Upper lobe of right lung (tissue), 1 donor: ENCODE measurements at regions not wholly inside any gene's neighbourhood (a gene's known extent, or its start where the extent isn't known, plus 50 kb on each side); places are given as distances from the start of the nearest gene placed in this dataset.
A peak's percentile ranks its signal among the peaks of the same experiment; 100 is the strongest.

Experiments
- ATAC-seq: fragments of 200-7000 bp; cut with Tn5 transposase; one replicate; pipeline ENCODE4 v1.9.1; 2020; ENCODE audit warnings: mild to moderate bottlenecking, moderate library complexity
- DNase-seq: peaks from one replicate; pipeline ENCODE4 v3.0.0-alpha.2; 2020
- H3K27ac ChIP-seq: fragments of 200-600 bp; one replicate; pipeline ENCODE4 v1.8.0; 2022
- H3K27me3 ChIP-seq: fragments of 200-600 bp; one replicate; pipeline ENCODE4 v1.8.0; 2022; ENCODE audit warnings: mild to moderate bottlenecking
- H3K36me3 ChIP-seq: fragments of 200-600 bp; one replicate; pipeline ENCODE4 v1.8.0; 2022
- H3K4me1 ChIP-seq: fragments of 200-600 bp; one replicate; pipeline ENCODE4 v1.8.0; 2022
- H3K4me3 ChIP-seq: fragments of 200-600 bp; one replicate; pipeline ENCODE4 v1.8.0; 2022; ENCODE audit warnings: mild to moderate bottlenecking
- H3K9me3 ChIP-seq: fragments of 200-600 bp; one replicate; pipeline ENCODE4 v1.8.0; 2022
- CTCF ChIP-seq: fragments of 200-600 bp; IDR thresholded peaks from one replicate; pipeline ENCODE4 v1.8.0; 2022; ENCODE audit warnings: antibody characterized with exemption
- intact Hi-C: fragments of 100-400 bp; cut with DNase I; formaldehyde crosslinking; loops from one replicate; pipeline ENCODE4 v1.11.0; 2022
- donor health status: DM: no; HTN: yes; CAD: no; lungs with severe emphysema.

- Histone ChIP-seq H3K27ac (peak overlapping the region; percentile 51), H3K36me3 (no peaks in the 10 kb centered on the region), H3K27me3 (no peaks in the 10 kb centered on the region), H3K9me3 (no peaks in the 10 kb centered on the region), H3K4me1 (no peaks in the 10 kb centered on the region), H3K4me3 (no peak overlapping the region)
- DNase-seq (peak; percentile 53), ATAC-seq (peak; percentile 26)
- intact Hi-C loops: no loop called here
- no peak for TF ChIP-seq CTCF
These were observed 65.0 kb upstream of the HPCAL1 start for GRCh38 chr2:10237392-10238321.

GRCh38 chr2:10238396-10238795, 64.3 kb upstream of the HPCAL1 start:
- no peaks in the 10 kb centered on the region for H3K27me3 ChIP-seq
- no peak overlapping the region for H3K27ac ChIP-seq
- no peak overlapping the region for H3K4me3 ChIP-seq
- intact Hi-C loops: no loop called here
- no peak for TF ChIP-seq CTCF
- no peaks in the 10 kb centered on the region for H3K36me3 ChIP-seq
- DNase-seq (peak; percentile 32), ATAC-seq (no peak)
- H3K9me3 ChIP-seq: no peaks in the 10 kb centered on the region
- H3K4me1 ChIP-seq: no peaks in the 10 kb centered on the region

GRCh38 chr2:10238991-10239485, 63.7 kb upstream of the HPCAL1 start:
- H3K4me3 ChIP-seq: no peak overlapping the region
- intact Hi-C loops: no loop called here
- DNase-seq: peak; percentile 32
- H3K4me1 ChIP-seq: no peaks in the 10 kb centered on the region
- H3K27ac ChIP-seq: no peak overlapping the region
- H3K9me3 ChIP-seq: no peaks in the 10 kb centered on the region
- no peaks in the 10 kb centered on the region for H3K36me3 ChIP-seq
- no peaks in the 10 kb centered on the region for H3K27me3 ChIP-seq
- TF ChIP-seq CTCF: no peak
- ATAC-seq: no peak

- no peak overlapping the region for H3K27ac ChIP-seq
- no peak overlapping the region for H3K4me3 ChIP-seq
- no peak for ATAC-seq
- peak; percentile 40 for DNase-seq
- no peaks in the 10 kb centered on the region for H3K9me3 ChIP-seq
- no peaks in the 10 kb centered on the region for H3K4me1 ChIP-seq
- no peaks in the 10 kb centered on the region for H3K27me3 ChIP-seq
- no peaks in the 10 kb centered on the region for H3K36me3 ChIP-seq
- intact Hi-C loops: no loop called here
- TF ChIP-seq CTCF: no peak
These were observed 63.1 kb upstream of the HPCAL1 start for GRCh38 chr2:10239561-10239967.

GRCh38 chr2:10240161-10240681, 62.5 kb upstream of the HPCAL1 start:
- no peak overlapping the region for H3K4me3 ChIP-seq
- no peaks in the 10 kb centered on the region for H3K9me3 ChIP-seq
- TF ChIP-seq CTCF: no peak
- no peaks in the 10 kb centered on the region for H3K4me1 ChIP-seq
- no peaks in the 10 kb centered on the region for H3K27me3 ChIP-seq
- no peaks in the 10 kb centered on the region for H3K36me3 ChIP-seq
- H3K27ac ChIP-seq: no peak overlapping the region
- DNase-seq (peak; percentile 52), ATAC-seq (no peak)
- intact Hi-C loops: no loop called here
